GM12891 (cell line): ENCODE measurements at regions not wholly inside any gene's neighbourhood (a gene's known extent, or its start where the extent isn't known, plus 50 kb on each side); places are given as distances from the start of the nearest gene placed in this dataset.

Experiments
- DNase-seq: peaks from one replicate; pipeline ENCODE4 v3.0.0; 2011; ENCODE audit warnings: low spot score; ENCODE audit not compliant: insufficient read length
- FAIRE-seq: peaks from 2 replicates; lab custom pipeline; 2011; peaks lifted over from hg19 to GRCh38; lab: Jason Lieb, UNC
- PAX5 ChIP-seq: IDR thresholded peaks from 2 replicates; pipeline ENCODE4 v1.6.1; 2011; ENCODE audit warnings: low read length, moderate library complexity, mild to moderate bottlenecking; ENCODE audit not compliant: insufficient read depth, severe bottlenecking
- POLR2A ChIP-seq: IDR thresholded peaks from 2 replicates; pipeline ENCODE4 v1.6.1; 2011; ENCODE audit warnings: low read depth, low read length, control low read depth
- POLR2AphosphoS5 ChIP-seq: IDR thresholded peaks from 2 replicates; pipeline ENCODE4 v1.6.1; 2011; ENCODE audit warnings: low read depth, low read length, control low read depth
- POU2F2 ChIP-seq: IDR thresholded peaks from 2 replicates; pipeline ENCODE4 v1.6.1; 2011; ENCODE audit warnings: low read depth, mild to moderate bottlenecking, control low read depth, low read length, moderate library complexity
- SPI1 ChIP-seq: IDR thresholded peaks from 2 replicates; pipeline ENCODE4 v1.6.1; 2011; ENCODE audit warnings: low read depth, low read length, control low read depth
- TAF1 ChIP-seq: IDR thresholded peaks from 2 replicates; pipeline ENCODE4 v1.6.1; 2011; ENCODE audit warnings: low read depth, low read length, control low read depth

DNA sequence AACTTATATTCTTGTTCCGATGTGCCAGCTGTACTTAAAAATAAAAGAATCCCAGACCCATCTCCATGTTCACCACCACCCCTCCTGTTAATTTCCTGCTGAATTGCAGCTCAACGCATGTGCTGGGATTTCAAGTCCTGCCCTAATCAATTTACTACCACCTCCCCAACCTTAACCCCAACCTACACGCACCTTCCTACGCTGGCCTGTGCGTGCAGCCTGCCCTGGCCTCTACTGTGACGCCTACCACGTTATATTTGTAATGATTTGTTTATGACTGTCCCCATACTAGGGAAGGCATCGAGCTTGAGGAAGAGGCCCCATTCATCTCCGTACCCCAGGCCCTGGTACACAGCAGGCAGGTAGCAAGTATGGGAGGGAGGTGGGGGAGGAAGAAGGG, 251.1 kb downstream of the MRTFB start:
- FAIRE-seq (no peak), DNase-seq (no peak)
- TF ChIP-seq POLR2AphosphoS5 (no peak), POLR2A (no peak), TAF1 (no peak), POU2F2 (no peak), SPI1 (no peak), PAX5 (no peak)

DNA sequence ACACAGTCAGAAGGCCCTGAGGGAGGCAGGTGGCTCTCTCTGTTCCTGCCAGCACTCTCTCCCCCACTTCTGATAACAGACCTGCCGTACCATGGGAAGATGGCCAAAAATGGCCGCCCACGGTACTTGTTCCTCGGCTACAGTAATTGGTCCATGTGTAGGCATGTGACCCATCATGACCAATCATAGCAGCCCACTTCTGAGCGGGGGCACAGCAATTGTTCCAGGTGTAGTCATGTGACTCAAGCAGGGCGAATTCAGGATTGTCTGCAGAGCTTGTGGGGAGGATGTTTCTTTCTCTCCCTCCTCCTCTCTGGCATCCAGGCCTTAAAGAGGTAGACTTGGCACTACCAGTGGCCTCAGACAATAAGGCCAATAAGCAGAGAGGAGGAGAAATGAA, 250.4 kb downstream of the MRTFB start:
- no peak for DNase-seq
- no peak for FAIRE-seq
- TF ChIP-seq POLR2A (no peak), POU2F2 (no peak), POLR2AphosphoS5 (no peak), PAX5 (no peak), TAF1 (no peak), SPI1 (no peak)

- DNase-seq (no peak), FAIRE-seq (no peak)
- TF ChIP-seq TAF1 (no peak), POLR2AphosphoS5 (no peak), PAX5 (no peak)
Observed at GRCh38 chr16:14320406-14320805, 249.3 kb downstream of the MRTFB start.
